Gastrocnemius medialis (tissue), 4 donors: ENCODE measurements at regions not wholly inside any gene's neighbourhood (a gene's known extent, or its start where the extent isn't known, plus 50 kb on each side); places are given as distances from the start of the nearest gene placed in this dataset.

Experiments used
- CTCF ChIP-seq, 5 experiments: fragments of 450-650 bp in 3 of 5; fragments of 200-600 bp in 2 of 5; sonication (generic) in 2 of 5; IDR thresholded peaks in 4 of 5; conservative IDR thresholded peaks in 1 of 5; 1 replicate in 4 of 5; 2 replicates in 1 of 5; pipeline ENCODE4 v1.5.1; 2016 to 2019; ENCODE audit warnings: antibody characterized with exemption in 5 of 5, mild to moderate bottlenecking in 3 of 5, moderate library complexity in 3 of 5
- POLR2A ChIP-seq, 2 donors: fragments of 450-650 bp; IDR thresholded peaks; one replicate each; pipeline ENCODE4 v1.6.1; 2017; ENCODE audit warnings: antibody characterized with exemption in 2 of 2, mild to moderate bottlenecking in 2 of 2, moderate library complexity in 2 of 2

- TF ChIP-seq CTCF (IDR thresholded peaks at IDR 0.05 in 4 of 5, conservative IDR thresholded peaks at IDR 0.05 in 1 of 5) (no peak), POLR2A (IDR thresholded peaks at IDR 0.05) (no peak)
Measured at GRCh38 chr14:39712293-39712999, 280.2 kb upstream of the FBXO33 start.
